Cardiac fibroblast (primary cell): ENCODE measurements at regions not wholly inside any gene's neighbourhood (a gene's known extent, or its start where the extent isn't known, plus 50 kb on each side); places are given as distances from the start of the nearest gene placed in this dataset.

Source experiments
- DNase-seq, 2 donors: peaks; one replicate each; pipeline versions ENCODE4 v3.0.0 to v3.0.0-alpha.2; 2010; ENCODE audit warnings: low read depth in 2 of 2
- H3K4me3 ChIP-seq, 2 donors: replicated peaks in 1 of 2; 1 replicate in 1 of 2; 2 replicates in 1 of 2; pipeline ENCODE4 v1.5.1; 2011; ENCODE audit warnings: low read depth in 2 of 2, low read length in 2 of 2, mild to moderate bottlenecking in 2 of 2, moderate library complexity in 1 of 2
- CTCF ChIP-seq: IDR thresholded peaks from one replicate; pipeline ENCODE4 v1.5.1; 2011; ENCODE audit warnings: low read depth, mild to moderate bottlenecking, low read length, inconsistent platforms

- H3K4me3 ChIP-seq, result no peak overlapping the region
- DNase-seq, result no peak
- TF ChIP-seq CTCF, result no peak
Measured at GRCh38 chr6:168863467-168863866, 390.2 kb downstream of the THBS2 start.

DNA sequence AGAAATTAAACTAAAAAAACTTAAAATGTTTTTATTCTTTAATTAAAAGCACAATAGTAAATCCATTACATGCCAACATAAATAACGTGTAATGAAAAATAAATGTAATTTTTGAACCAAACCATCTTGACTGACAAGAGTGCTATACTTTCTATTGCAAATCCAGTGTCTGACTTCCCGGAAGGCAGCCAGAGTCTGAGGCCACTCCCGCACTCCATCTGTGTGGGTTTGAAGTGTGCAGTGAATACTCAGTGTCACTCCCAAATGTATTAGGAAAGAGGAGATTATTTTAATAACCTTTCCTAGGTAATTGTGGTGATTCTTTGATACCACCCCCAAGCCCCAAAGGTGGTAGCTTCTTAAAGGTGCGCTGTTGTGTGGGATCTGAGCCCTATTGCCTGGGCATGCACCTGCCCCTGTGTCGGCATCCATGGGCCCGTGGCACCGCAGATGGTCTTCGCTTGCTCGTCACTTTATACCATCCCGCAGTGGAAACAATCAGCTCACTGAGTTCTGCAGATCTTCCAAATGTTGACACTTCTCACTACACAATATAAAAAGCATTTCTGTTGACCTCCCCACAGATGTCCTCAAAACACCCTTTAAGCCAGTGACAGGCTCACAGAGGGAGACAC is 391.2 kb downstream of the THBS2 start:
- no peak for TF ChIP-seq CTCF
- no peak overlapping the region for H3K4me3 ChIP-seq
- no peak for DNase-seq

- H3K4me3 ChIP-seq, result no peak overlapping the region
- TF ChIP-seq CTCF, result no peak
- DNase-seq, result no peak
Measured at GRCh38 chr6:168860987-168861386, 392.7 kb downstream of the THBS2 start.

- TF ChIP-seq CTCF, result no peak
- no peak overlapping the region for H3K4me3 ChIP-seq
- DNase-seq, result no peak
Measured at GRCh38 chr6:168860341-168860740, 393.3 kb downstream of the THBS2 start.

DNA sequence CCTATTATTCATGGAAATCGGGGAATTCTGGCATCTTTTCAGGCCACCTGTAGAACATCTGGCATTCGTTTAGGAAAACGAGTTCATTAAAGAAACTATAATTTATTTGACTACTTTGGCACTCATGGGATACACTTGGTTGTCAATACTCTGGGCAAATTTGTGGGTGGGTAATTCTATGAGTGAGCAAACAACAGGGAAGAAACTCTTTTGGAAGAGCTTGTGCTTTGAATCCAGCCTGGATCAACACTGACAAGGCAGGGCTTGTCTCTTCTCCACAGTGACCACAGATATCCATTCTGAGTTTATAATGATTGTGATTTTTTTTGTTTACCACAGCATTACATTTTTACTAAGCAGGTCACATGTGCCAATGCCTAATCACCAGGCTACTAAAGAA is 394.7 kb downstream of the THBS2 start:
- TF ChIP-seq CTCF, result no peak
- DNase-seq, result no peak
- no peak overlapping the region for H3K4me3 ChIP-seq

- DNase-seq, result no peak
- no peak overlapping the region for H3K4me3 ChIP-seq
- no peak for TF ChIP-seq CTCF
Measured at GRCh38 chr6:168856914-168857313, 396.7 kb downstream of the THBS2 start.

- no peak for TF ChIP-seq CTCF
- peak in 1 of 2 donors; percentile 2 for DNase-seq
- peak overlapping the region in 1 of 2 donors; percentile 30 for H3K4me3 ChIP-seq
Measured at GRCh38 chr6:168852376-168852884, 401.2 kb downstream of the THBS2 start.
